HEK293T (cell line): ENCODE measurements at regions not wholly inside any gene's neighbourhood (a gene's known extent, or its start where the extent isn't known, plus 50 kb on each side); places are given as distances from the start of the nearest gene placed in this dataset.

ENCODE experiments used
- ARNT ChIP-seq: fragments of 450-650 bp; IDR thresholded peaks from 2 replicates; pipeline ENCODE4 v1.6.1; 2017; ENCODE audit warnings: mild to moderate bottlenecking
- CTBP1 ChIP-seq: fragments of 450-650 bp; IDR thresholded peaks from 2 replicates; pipeline ENCODE4 v1.6.1; 2016; ENCODE audit warnings: borderline replicate concordance
- ELF4 ChIP-seq: fragments of 450-650 bp; IDR thresholded peaks from 2 replicates; pipeline ENCODE4 v1.6.1; 2017; ENCODE audit warnings: antibody characterized with exemption
- FOXA1 ChIP-seq: fragments of 450-650 bp; IDR thresholded peaks from 2 replicates; pipeline ENCODE4 v1.6.1; 2016; ENCODE audit warnings: mild to moderate bottlenecking
- FOXM1 ChIP-seq: fragments of 450-650 bp; IDR thresholded peaks from 2 replicates; pipeline ENCODE4 v1.6.1; 2017; ENCODE audit warnings: mild to moderate bottlenecking, borderline replicate concordance
- L3MBTL2 ChIP-seq: fragments of 450-650 bp; conservative IDR thresholded peaks from 2 replicates; pipeline ENCODE4 v1.6.1; 2016; ENCODE audit warnings: mild to moderate bottlenecking
- LEF1 ChIP-seq: fragments of 450-650 bp; IDR thresholded peaks from 2 replicates; pipeline ENCODE4 v1.6.1; 2017; ENCODE audit warnings: mild to moderate bottlenecking, borderline replicate concordance
- SP1 ChIP-seq: fragments of 450-650 bp; IDR thresholded peaks from 2 replicates; pipeline ENCODE4 v1.6.1; 2017
- SUZ12 ChIP-seq: fragments of 450-650 bp; IDR thresholded peaks from 2 replicates; pipeline ENCODE4 v1.6.1; 2016; ENCODE audit warnings: mild to moderate bottlenecking
- TF ChIP-seq, protein P1 (sequence below): fragments of 450-650 bp; IDR thresholded peaks from 2 replicates; pipeline ENCODE4 v1.6.1; 2016

DNA sequence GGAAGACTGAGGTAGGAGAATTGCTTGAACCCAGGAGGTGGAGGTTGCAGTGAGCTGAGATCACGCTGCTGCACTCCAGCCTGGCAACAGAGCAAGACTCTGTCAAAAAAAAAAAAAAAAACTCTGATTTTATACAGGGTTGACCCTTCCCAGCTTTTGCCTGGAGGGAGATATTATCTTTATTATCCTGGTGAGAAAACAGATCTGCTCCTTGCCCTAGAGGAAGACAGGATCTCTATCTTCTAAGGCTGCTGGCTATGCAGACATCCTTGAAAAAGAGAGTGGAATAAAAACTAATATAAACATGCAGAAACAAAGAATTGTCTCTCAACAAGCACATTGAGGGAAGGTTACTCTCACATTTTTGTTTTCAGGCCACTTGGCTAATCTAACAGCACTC, 1503.4 kb upstream of the WWC1 start:
- no peak for TF ChIP-seq SP1
- no peak for TF ChIP-seq SUZ12
- no peak for TF ChIP-seq L3MBTL2
- TF ChIP-seq ARNT: no peak
- TF ChIP-seq ELF4: no peak
- TF ChIP-seq FOXM1: no peak
- no peak for TF ChIP-seq FOXA1
- TF ChIP-seq LEF1: no peak
- TF ChIP-seq, protein P1, sequence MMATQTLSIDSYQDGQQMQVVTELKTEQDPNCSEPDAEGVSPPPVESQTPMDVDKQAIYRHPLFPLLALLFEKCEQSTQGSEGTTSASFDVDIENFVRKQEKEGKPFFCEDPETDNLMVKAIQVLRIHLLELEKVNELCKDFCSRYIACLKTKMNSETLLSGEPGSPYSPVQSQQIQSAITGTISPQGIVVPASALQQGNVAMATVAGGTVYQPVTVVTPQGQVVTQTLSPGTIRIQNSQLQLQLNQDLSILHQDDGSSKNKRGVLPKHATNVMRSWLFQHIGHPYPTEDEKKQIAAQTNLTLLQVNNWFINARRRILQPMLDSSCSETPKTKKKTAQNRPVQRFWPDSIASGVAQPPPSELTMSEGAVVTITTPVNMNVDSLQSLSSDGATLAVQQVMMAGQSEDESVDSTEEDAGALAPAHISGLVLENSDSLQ: no peak
- no peak for TF ChIP-seq CTBP1
